GM19238 (cell line): ENCODE measurements at regions not wholly inside any gene's neighbourhood (a gene's known extent, or its start where the extent isn't known, plus 50 kb on each side); places are given as distances from the start of the nearest gene placed in this dataset.

Source experiments
- DNase-seq: peaks from one replicate; pipeline ENCODE4 v3.0.0; 2011; ENCODE audit warnings: low spot score; ENCODE audit not compliant: insufficient read length

DNA sequence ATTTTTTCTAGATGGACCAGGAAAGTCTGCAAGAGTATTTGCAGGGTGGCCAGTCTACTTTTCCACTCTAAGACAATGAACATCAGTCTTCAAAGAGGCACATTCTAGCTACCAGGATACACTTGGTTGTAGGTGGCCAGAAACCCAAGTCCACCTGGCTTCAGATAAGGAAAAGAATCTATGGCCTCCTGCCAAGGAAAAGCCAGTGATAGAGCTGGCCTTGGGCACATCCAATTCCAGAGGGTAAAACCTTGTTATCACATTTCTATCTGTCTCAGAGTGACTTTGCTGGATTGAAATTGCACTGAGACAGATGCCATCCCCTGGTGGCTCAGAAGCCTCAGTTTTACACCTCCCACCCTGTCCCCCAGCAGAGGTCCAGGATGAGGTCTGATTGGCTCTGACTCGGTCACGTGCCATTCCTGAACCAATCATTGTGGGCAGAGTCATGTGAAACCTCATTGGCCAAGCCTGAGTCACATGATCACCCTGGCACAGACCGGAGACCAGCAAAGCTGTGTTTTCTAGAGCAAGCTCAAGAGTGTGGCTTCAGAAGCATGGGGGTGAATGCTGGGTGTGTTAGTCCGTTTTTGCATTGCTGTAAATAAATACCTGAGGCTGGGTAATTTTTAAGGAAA lies 497.4 kb upstream of the SULF2 start:
- DNase-seq, result no peak

DNA sequence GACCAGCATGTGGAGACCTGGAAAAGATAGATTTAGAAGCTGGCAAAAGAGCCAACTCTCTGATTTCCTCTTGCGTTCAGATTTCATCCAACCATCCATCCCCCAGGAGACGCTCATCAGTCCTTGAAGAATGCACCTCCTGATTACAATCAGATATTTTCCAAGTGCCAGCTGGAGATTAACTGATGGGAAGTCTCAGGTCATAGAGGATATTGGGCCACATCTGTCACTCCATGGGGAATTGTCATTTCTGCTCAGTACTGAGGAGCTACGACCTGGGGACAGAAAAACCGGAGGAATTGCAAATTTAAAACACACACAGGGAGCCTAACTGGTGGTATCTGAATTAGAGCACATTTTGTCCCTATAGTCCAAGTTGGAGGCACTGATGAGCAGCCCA lies 496.2 kb upstream of the SULF2 start:
- no peak for DNase-seq

DNA sequence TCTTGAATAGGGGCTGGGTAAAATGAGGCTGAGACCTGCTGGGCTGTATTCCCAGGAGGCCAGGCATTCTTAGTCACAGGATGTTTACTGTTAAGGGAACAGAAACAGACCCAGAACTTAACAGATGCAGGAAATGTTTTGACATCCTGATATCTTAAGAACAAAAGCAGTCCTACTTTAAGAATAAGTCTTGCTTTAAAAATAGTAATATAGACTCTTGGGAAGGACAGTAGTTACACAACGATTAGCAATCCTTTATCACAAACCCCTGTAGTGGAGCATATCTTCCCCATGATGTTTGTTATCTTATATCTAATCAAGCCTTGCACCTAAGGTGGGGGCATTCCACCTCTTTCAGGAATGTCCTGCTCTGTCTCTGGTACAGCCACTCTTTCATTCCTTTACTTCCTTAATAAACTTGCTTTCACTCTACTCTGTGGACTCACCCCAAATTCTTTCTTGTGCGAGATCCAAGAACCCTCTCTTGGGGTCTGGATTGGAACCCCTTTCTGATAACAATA lies 493.7 kb upstream of the SULF2 start:
- DNase-seq, result no peak

DNA sequence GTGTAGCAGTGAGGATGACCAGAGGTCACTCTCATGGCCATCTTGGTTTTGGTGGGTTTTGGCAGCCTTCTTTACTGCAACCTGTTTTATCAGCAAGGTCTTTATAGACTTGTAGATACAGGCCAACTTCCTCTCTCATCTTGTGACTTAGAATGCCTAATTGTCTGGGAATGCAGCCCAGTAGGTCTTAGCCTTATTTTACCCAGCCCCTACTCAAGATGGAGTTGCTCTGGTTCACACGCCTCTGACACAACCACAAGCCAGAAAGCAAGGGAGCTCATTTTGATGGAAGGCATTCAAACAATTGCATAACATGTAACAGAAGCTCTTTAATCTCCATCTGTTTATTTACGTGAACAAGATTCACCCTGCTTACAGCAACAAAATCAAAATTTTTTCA lies 492.0 kb upstream of the SULF2 start:
- no peak for DNase-seq

DNA sequence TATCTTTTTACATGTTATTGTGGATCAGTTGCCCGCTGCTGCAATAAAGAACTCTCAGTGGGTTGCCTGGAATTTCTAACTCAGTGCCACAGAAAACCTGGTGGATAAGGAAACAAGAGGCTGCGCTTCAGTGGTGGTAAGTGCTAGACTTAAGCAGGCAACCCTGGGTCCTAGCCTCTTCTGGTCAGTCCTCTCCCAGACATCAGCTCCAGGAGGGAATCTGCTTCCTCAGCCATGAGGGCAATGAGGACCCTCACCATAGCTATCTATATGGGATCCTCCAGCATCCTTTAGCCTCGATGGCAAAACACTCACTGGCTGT lies 490.7 kb upstream of the SULF2 start:
- no peak for DNase-seq

GRCh38 chr20:48275286-48276020 lies 490.2 kb upstream of the SULF2 start:
- DNase-seq, result no peak

- no peak for DNase-seq
These were observed 488.6 kb upstream of the SULF2 start for GRCh38 chr20:48273843-48274242.

- no peak for DNase-seq
These were observed 485.6 kb upstream of the SULF2 start for GRCh38 chr20:48270885-48271284.

- no peak for DNase-seq
These were observed 482.8 kb upstream of the SULF2 start for GRCh38 chr20:48267860-48268633.

GRCh38 chr20:48266571-48266970 lies 481.3 kb upstream of the SULF2 start:
- no peak for DNase-seq

- DNase-seq, result no peak
These were observed 480.5 kb upstream of the SULF2 start for GRCh38 chr20:48265791-48266190.

GRCh38 chr20:48262955-48263354 lies 477.7 kb upstream of the SULF2 start:
- DNase-seq, result no peak

GRCh38 chr20:48262466-48262865 lies 477.2 kb upstream of the SULF2 start:
- no peak for DNase-seq

- DNase-seq, result no peak
These were observed 476.2 kb upstream of the SULF2 start for GRCh38 chr20:48261398-48261910.

GRCh38 chr20:48260129-48260756 lies 475.0 kb upstream of the SULF2 start:
- DNase-seq, result no peak

DNA sequence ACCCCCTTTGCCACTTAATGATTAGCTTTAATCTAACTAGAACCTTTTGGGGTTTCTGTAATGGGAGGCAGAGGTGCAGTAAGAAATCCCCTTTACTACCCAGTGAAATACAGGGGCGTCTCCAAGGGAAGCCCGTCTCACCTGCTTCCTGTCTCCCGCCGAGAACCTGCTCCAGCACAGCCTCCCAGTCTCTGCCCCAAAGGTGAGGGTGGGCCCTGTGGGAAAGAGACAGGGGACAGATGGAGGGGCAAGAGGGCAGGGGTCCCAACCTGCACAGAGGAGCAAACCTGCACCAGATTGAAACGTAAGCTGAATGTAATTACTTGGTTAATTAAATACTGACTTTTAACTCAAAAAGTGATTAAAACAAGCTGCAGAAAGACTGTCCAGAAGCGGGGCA lies 474.2 kb upstream of the SULF2 start:
- DNase-seq, result no peak

GRCh38 chr20:48257833-48258232 lies 472.6 kb upstream of the SULF2 start:
- DNase-seq, result no peak

DNA sequence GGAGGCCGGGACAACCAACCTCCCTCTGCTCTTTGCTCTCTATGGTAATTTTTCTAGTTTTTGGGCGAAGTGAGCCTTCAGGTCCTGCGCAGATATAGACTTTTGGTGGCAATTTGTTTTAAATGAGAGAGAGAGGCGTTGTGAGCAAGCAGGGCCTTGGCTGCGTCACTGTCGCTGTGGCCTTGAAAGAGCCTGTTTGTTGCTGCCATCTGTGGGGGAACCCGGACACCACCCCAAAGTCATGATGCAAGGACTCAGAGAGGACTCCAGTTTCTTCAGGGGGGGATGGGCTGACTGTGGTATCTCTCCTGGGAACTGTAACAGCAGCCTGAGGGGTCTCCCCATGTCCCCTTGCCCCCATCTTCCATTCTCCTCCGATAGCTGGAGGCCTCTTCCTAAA lies 462.7 kb upstream of the SULF2 start:
- no peak for DNase-seq

DNA sequence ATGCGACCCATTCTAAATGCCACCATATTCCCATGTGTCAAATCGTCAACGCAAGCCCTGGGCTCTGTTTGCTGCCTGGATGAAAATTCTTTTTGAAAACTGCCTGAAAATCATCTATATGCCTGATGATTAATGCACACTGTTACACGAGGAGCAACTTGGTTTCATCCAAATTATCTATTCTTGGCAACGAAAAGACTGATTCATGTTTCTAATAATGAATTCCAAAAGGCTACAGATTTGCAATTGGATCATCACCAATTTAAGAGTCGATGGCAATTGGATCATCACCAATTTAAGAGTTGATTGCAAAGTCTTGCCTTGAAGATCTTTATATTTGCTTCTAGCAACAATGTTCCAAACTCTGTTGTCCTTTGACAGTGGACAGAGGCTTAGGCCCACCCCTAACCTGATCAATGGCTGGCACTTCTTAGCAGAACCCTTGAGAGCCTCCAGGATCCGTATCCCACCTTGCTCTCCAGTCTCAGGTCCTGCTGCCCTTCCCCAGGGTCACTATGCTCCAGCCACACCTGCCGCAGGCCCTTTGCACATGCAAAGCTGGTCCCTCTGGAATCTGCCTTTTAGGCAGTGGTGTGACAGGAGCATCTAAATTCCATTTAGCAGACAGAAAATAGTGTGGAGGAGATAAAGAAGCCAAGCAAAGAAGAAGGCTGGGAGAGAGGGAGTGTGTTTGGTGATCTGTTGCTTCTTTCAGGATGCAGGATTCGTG lies 460.9 kb upstream of the SULF2 start:
- DNase-seq, result no peak

GRCh38 chr20:48242623-48243022 lies 457.3 kb upstream of the SULF2 start:
- no peak for DNase-seq

GRCh38 chr20:48241482-48241881 lies 456.2 kb upstream of the SULF2 start:
- no peak for DNase-seq
